Sigmoid colon (tissue), 3 donors: ENCODE measurements at regions not wholly inside any gene's neighbourhood (a gene's known extent, or its start where the extent isn't known, plus 50 kb on each side); places are given as distances from the start of the nearest gene placed in this dataset.

ENCODE experiments used
- CTCF ChIP-seq, 4 experiments: fragments of 450-650 bp in 3 of 4; fragments of 200-600 bp in 1 of 4; IDR thresholded peaks; one replicate each; pipeline ENCODE4 v1.5.1; 2016 to 2019; ENCODE audit warnings: antibody characterized with exemption in 4 of 4, mild to moderate bottlenecking in 3 of 4, moderate library complexity in 2 of 4
- POLR2A ChIP-seq, 2 donors: fragments of 450-650 bp; IDR thresholded peaks; one replicate each; pipeline ENCODE4 v1.6.1; 2016; ENCODE audit warnings: antibody characterized with exemption in 2 of 2, mild to moderate bottlenecking in 2 of 2, moderate library complexity in 2 of 2

- TF ChIP-seq CTCF (IDR thresholded peaks at IDR 0.05) (no peak), POLR2A (IDR thresholded peaks at IDR 0.05) (no peak)
Observed at GRCh38 chr10:120051671-120052070, 159.1 kb downstream of the SEC23IP start.
